ENCODE measurements at regions not wholly inside any gene's neighbourhood (a gene's known extent, or its start where the extent isn't known, plus 50 kb on each side); places are given as distances from the start of the nearest gene placed in this dataset.

- ATAC-seq: no peak
- Histone ChIP-seq H3K27me3 (no peaks in the 10 kb centered on the region), H3K36me3 (no peaks in the 10 kb centered on the region), H3K9me3 (peaks cover 0 to 11% (median 0%) of the 10 kb centered on the region in 12 donors), H3K27ac (no peak overlapping the region), H3K4me3 (no peak overlapping the region), H3K4me1 (no peaks in the 10 kb centered on the region)
- WGBS, 4 donors: 71 to 87% (median 80%) methylated on average over 6 to 9 of the region's 9 CpGs
- intact Hi-C loops (cut with DNase I): no loop called here
- DNase-seq: no peak
- TF ChIP-seq POLR2A (IDR thresholded peaks at IDR 0.05) (no peak), CTCF (IDR thresholded peaks at IDR 0.05) (no peak)
Observed at GRCh38 chr13:84446972-84447639, 564.8 kb upstream of the SLITRK1 start.

- ATAC-seq: no peak
- Histone ChIP-seq H3K27ac (no peak overlapping the region), H3K9me3 (peaks cover 0 to 11% (median 0%) of the 10 kb centered on the region in 12 donors), H3K4me3 (no peak overlapping the region), H3K4me1 (no peaks in the 10 kb centered on the region), H3K27me3 (no peaks in the 10 kb centered on the region), H3K36me3 (no peaks in the 10 kb centered on the region)
- TF ChIP-seq CTCF (IDR thresholded peaks at IDR 0.05): no peak
- intact Hi-C loops (cut with DNase I): no loop called here
- 71 to 76% (median 73%) methylated on average over 1 to 5 of the region's 5 CpGs for WGBS, 4 donors
- DNase-seq: no peak
Observed at GRCh38 chr13:84445776-84446175, 563.5 kb upstream of the SLITRK1 start.

- ATAC-seq: no peak
Observed at GRCh38 chr13:84443463-84443862, 561.2 kb upstream of the SLITRK1 start.

GRCh38 chr13:84439108-84439507 lies 556.8 kb upstream of the SLITRK1 start:
- Histone ChIP-seq H3K27me3 (no peaks in the 10 kb centered on the region), H3K4me1 (no peaks in the 10 kb centered on the region), H3K4me3 (no peak overlapping the region), H3K27ac (no peak overlapping the region), H3K36me3 (no peaks in the 10 kb centered on the region), H3K9me3 (peaks cover 0 to 8% (median under 1%) of the 10 kb centered on the region in 12 donors)
- ATAC-seq (no peak), DNase-seq (no peak)
- TF ChIP-seq CTCF (IDR thresholded peaks at IDR 0.05): no peak
- TF ChIP-seq POLR2A (IDR thresholded peaks at IDR 0.05): no peak
- intact Hi-C loops (cut with DNase I): no loop called here
- WGBS, 4 donors: 92 to 98% (median 96%) methylated on average over 1 of the region's 1 CpG

More at GRCh38 chr13:84443463-84443862, 561.2 kb upstream of the SLITRK1 start:
- Histone ChIP-seq H3K27me3 (no peaks in the 10 kb centered on the region), H3K36me3 (no peaks in the 10 kb centered on the region), H3K4me3 (no peak overlapping the region), H3K27ac (no peak overlapping the region), H3K9me3 (peaks cover 0 to 11% (median 0%) of the 10 kb centered on the region in 12 donors), H3K4me1 (no peaks in the 10 kb centered on the region)
- no peak for DNase-seq
- intact Hi-C loops (cut with DNase I): no loop called here
- TF ChIP-seq POLR2A (IDR thresholded peaks at IDR 0.05) (no peak), CTCF (IDR thresholded peaks at IDR 0.05) (no peak)
